B cell (primary cell): ENCODE measurements at regions not wholly inside any gene's neighbourhood (a gene's known extent, or its start where the extent isn't known, plus 50 kb on each side); places are given as distances from the start of the nearest gene placed in this dataset.

ENCODE experiments used
- ATAC-seq: fragments of 200-7000 bp; cut with Tn5 transposase; one replicate; pipeline ENCODE4 v1.10.0; 2021; ENCODE audit warnings: low read depth, mild to moderate bottlenecking, moderate number of reproducible peaks, moderate library complexity
- CTCF ChIA-PET: fragments of 350-600 bp; sonication (Branson Sonifier 250); formaldehyde crosslinking; loops from one replicate; lab custom pipeline; 2021; ENCODE audit warnings: antibody characterized with exemption, inconsistent platforms; lab: Charles Lee
- POLR2A ChIA-PET: fragments of 350-600 bp; sonication (Branson Sonifier 250); formaldehyde crosslinking; loops from one replicate; lab custom pipeline; 2021; ENCODE audit warnings: antibody characterized with exemption; lab: Charles Lee
- DNase-seq: peaks from one replicate; pipeline ENCODE4 v3.0.0; 2013
- H2AFZ ChIP-seq: 2 replicates; pipeline ENCODE4 v1.6.1; 2012; ENCODE audit warnings: mild to moderate bottlenecking, low read depth, low read length; ENCODE audit not compliant: insufficient read depth, poor library complexity, severe bottlenecking
- H3K27ac ChIP-seq, 2 donors: 1 replicate in 1 of 2; 2 replicates in 1 of 2; pipeline ENCODE4 v1.5.1; 2012 to 2013; ENCODE audit warnings: low read length in 2 of 2, mild to moderate bottlenecking in 2 of 2, moderate library complexity in 1 of 2
- H3K27me3 ChIP-seq, 4 experiments: fragments of 200-600 bp in 1 of 4; sonication (generic) in 1 of 4; replicated peaks in 1 of 4; 1 replicate in 2 of 4; 2 replicates in 2 of 4; pipeline versions ENCODE4 v1.6.1 to v1.7.0; 2013 to 2016; ENCODE audit warnings: low read length in 3 of 4, mild to moderate bottlenecking in 2 of 4, mixed read lengths in 1 of 4, moderate library complexity in 1 of 4; ENCODE audit not compliant: insufficient read depth in 4 of 4, control insufficient read depth in 3 of 4; ENCODE audit errors: control extremely low read depth in 1 of 4
- H3K36me3 ChIP-seq, 2 experiments: replicated peaks in 1 of 2; 1 replicate in 1 of 2; 2 replicates in 1 of 2; pipeline versions ENCODE4 v1.6.1 to v1.7.1; 2013; ENCODE audit warnings: low read length in 1 of 2; ENCODE audit not compliant: insufficient read depth in 2 of 2, control insufficient read depth in 1 of 2; ENCODE audit errors: control extremely low read depth in 1 of 2, extremely low read depth in 1 of 2
- H3K4me1 ChIP-seq, 2 donors: fragments of 200-600 bp in 1 of 2; sonication (generic) in 1 of 2; 1 replicate in 1 of 2; 2 replicates in 1 of 2; pipeline versions ENCODE4 v1.5.1 to v1.6.1; 2013 to 2017; ENCODE audit warnings: low read length in 2 of 2; ENCODE audit not compliant: control insufficient read depth in 2 of 2, insufficient read depth in 2 of 2
- H3K4me2 ChIP-seq: replicated peaks from 2 replicates; pipeline ENCODE3; 2012; ENCODE audit warnings: mild to moderate bottlenecking, low read depth, low read length; ENCODE audit not compliant: poor library complexity, severe bottlenecking
- H3K4me3 ChIP-seq, 5 experiments: fragments of 200-600 bp in 1 of 5; sonication (generic) in 1 of 5; 1 replicate in 3 of 5; 2 replicates in 2 of 5; pipeline versions ENCODE4 v1.5.1 to v1.7.0; 2011 to 2016; ENCODE audit warnings: low read length in 4 of 5, mild to moderate bottlenecking in 4 of 5, low read depth in 2 of 5, control low read depth in 1 of 5, moderate library complexity in 1 of 5; ENCODE audit not compliant: insufficient read depth in 1 of 5; ENCODE audit errors: control extremely low read depth in 1 of 5, extremely low read depth in 1 of 5
- H3K79me2 ChIP-seq: fragments of 200-600 bp; sonication (generic); one replicate; pipeline ENCODE4 v1.6.0; 2016; ENCODE audit warnings: low read length; ENCODE audit not compliant: control insufficient read depth, insufficient read depth
- H3K9ac ChIP-seq: fragments of 200-600 bp; sonication (generic); 2 replicates; pipeline ENCODE4 v1.6.1; 2017; ENCODE audit warnings: mild to moderate bottlenecking, low read length, moderate library complexity
- H3K9me3 ChIP-seq, 3 donors: one replicate each; pipeline versions ENCODE4 v1.6.1 to v1.7.1; 2013; ENCODE audit warnings: low read length in 2 of 3; ENCODE audit not compliant: control insufficient read depth in 2 of 3, insufficient read depth in 1 of 3; ENCODE audit errors: control extremely low read depth in 1 of 3
- H4K20me1 ChIP-seq: 2 replicates; pipeline ENCODE4 v1.6.0; 2012; ENCODE audit warnings: mild to moderate bottlenecking, low read length; ENCODE audit not compliant: insufficient read depth, control insufficient read depth, poor library complexity, severe bottlenecking
- H3K27ac Mint-ChIP-seq: one replicate; pipeline ENCODE4 v1.8.0; 2021; ENCODE audit warnings: mixed read lengths
- H3K27me3 Mint-ChIP-seq: one replicate; pipeline ENCODE4 v1.8.0; 2021; ENCODE audit warnings: mixed read lengths
- H3K4me1 Mint-ChIP-seq: one replicate; pipeline ENCODE4 v1.8.0; 2021; ENCODE audit warnings: mixed read lengths
- H3K4me3 Mint-ChIP-seq: one replicate; pipeline ENCODE4 v1.8.0; 2021; ENCODE audit warnings: mixed read lengths
- H3K9me3 Mint-ChIP-seq: one replicate; pipeline ENCODE4 v1.8.0; 2022; ENCODE audit warnings: mixed read lengths; ENCODE audit not compliant: insufficient read depth
- CTCF ChIP-seq: fragments of 200-600 bp; IDR thresholded peaks from one replicate; pipeline ENCODE4 v1.8.0; 2022; ENCODE audit warnings: antibody characterized with exemption, mild to moderate bottlenecking
- EZH2 ChIP-seq: IDR thresholded peaks from 2 replicates; pipeline ENCODE4 v1.6.1; 2012; ENCODE audit warnings: borderline replicate concordance, low read depth, mild to moderate bottlenecking, moderate library complexity, low read length; ENCODE audit not compliant: insufficient read depth, poor library complexity, severe bottlenecking
- WGBS: methylation state at CpG from one replicate; pipeline ENCODE4 v1.1.5; 2013; ENCODE audit warnings: missing lambda C conversion rate; ENCODE audit not compliant: insufficient coverage; 5-methylcytosine and 5-hydroxymethylcytosine counted together
- intact Hi-C: fragments of 100-400 bp; cut with micrococcal nuclease; formaldehyde crosslinking; loops from one replicate; pipeline ENCODE4 v1.10.0; 2022

GRCh38 chr6:104409913-104410312, 449.8 kb downstream of the HACE1 start:
- no peak overlapping the region for H3K9ac ChIP-seq
- H4K20me1 ChIP-seq, result no peaks in the 10 kb centered on the region
- H3K9me3 ChIP-seq, result peaks cover 0 to 12% (median 0%) of the 10 kb centered on the region in 3 donors
- no peaks in the 10 kb centered on the region for H3K36me3 ChIP-seq
- ChIA-PET POLR2A (no interaction called here), CTCF (no interaction called here)
- TF ChIP-seq EZH2, result no peak
- no peak for TF ChIP-seq CTCF
- no peaks in the 10 kb centered on the region for H3K4me1 ChIP-seq
- DNase-seq, result no peak
- H3K27me3 Mint-ChIP-seq, result no peaks in the 10 kb centered on the region
- H3K27ac ChIP-seq, result no peak overlapping the region
- no peaks in the 10 kb centered on the region for H3K27me3 ChIP-seq
- H3K9me3 Mint-ChIP-seq, result no peaks in the 10 kb centered on the region
- no peak overlapping the region for H3K4me3 Mint-ChIP-seq
- H3K4me2 ChIP-seq, result no peak overlapping the region
- H3K4me3 ChIP-seq, result no peak overlapping the region
- H2AFZ ChIP-seq, result no peak overlapping the region
- no peak for ATAC-seq
- H3K27ac Mint-ChIP-seq, result no peak overlapping the region
- intact Hi-C loops, result no loop called here
- H3K79me2 ChIP-seq, result no peaks in the 10 kb centered on the region
- H3K4me1 Mint-ChIP-seq, result no peaks in the 10 kb centered on the region

DNA sequence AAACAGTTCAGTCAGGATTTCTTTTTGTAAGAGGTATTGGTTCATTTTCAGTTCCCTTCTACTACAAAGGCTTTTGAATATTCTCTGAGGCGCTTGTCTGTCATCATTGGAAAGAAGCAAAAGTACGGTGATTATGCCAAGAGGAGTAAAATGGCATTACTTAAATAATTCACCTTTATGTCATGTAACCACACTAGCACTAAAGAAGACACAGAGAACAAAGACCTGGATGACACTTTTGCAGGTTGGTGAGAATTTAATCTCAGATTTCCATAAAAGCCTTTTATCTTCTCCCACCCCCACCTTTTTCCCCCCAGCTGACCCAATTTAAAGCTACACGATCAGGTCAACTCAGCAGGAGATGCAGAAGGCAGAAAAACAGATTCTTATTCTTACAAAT, 451.8 kb downstream of the HACE1 start:
- no peak for ATAC-seq

More for the DNA sequence above, 451.8 kb downstream of the HACE1 start:
- Mint-ChIP-seq H3K9me3 (no peaks in the 10 kb centered on the region), H3K27me3 (no peaks in the 10 kb centered on the region), H3K4me1 (no peaks in the 10 kb centered on the region), H3K4me3 (no peak overlapping the region), H3K27ac (no peak overlapping the region)
- no peaks in the 10 kb centered on the region for H3K4me1 ChIP-seq
- POLR2A ChIA-PET, result no interaction called here
- H3K4me3 ChIP-seq, result no peak overlapping the region
- no peak overlapping the region for H3K4me2 ChIP-seq
- no peak overlapping the region for H3K27ac ChIP-seq
- intact Hi-C loops, result no loop called here
- H2AFZ ChIP-seq, result no peak overlapping the region
- WGBS, result no CpG with 5 or more reads among the region's 3 CpGs
- DNase-seq, result no peak
- no peaks in the 10 kb centered on the region for H3K27me3 ChIP-seq
- TF ChIP-seq EZH2 (no peak), CTCF (no peak)
- no peaks in the 10 kb centered on the region for H4K20me1 ChIP-seq
- H3K36me3 ChIP-seq, result no peaks in the 10 kb centered on the region
- peaks cover 0 to 12% (median 0%) of the 10 kb centered on the region in 3 donors for H3K9me3 ChIP-seq
- H3K9ac ChIP-seq, result no peak overlapping the region
- CTCF ChIA-PET, result no interaction called here
- no peaks in the 10 kb centered on the region for H3K79me2 ChIP-seq
